ENCODE measurements at regions not wholly inside any gene's neighbourhood (a gene's known extent, or its start where the extent isn't known, plus 50 kb on each side); places are given as distances from the start of the nearest gene placed in this dataset.

DNA sequence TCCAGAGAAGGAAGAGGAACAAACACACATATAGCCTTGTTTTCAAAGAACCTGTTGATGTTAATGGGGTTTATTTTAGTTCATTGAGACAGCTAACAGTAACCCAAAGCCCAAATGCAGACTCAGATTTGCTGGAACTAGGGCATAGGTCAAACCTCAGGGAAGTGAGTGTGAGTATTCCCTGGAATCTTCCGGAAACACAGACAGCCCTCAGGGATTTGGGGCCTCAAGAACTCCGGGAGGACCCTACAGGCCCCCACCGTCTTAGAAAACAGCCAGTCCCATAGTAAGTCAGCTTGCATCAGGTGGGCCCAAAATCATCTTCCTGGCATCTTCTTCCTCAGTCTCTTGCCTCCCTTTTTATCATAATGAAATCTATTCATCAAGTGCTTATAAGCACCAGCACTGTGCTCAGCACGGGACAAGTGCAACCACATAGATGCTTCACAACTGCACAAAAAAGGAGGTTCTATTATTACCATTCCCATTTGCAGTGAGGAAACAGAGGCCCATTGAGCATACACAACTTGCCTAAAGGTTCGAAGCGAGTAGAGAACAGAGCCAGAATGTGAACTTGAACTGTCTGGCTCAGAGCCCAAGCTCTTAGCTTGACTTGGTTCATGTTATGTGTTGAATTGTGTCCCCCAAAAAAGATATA is 50.2 kb upstream of the BCL11A start:
- no peak for DNase-seq

DNA sequence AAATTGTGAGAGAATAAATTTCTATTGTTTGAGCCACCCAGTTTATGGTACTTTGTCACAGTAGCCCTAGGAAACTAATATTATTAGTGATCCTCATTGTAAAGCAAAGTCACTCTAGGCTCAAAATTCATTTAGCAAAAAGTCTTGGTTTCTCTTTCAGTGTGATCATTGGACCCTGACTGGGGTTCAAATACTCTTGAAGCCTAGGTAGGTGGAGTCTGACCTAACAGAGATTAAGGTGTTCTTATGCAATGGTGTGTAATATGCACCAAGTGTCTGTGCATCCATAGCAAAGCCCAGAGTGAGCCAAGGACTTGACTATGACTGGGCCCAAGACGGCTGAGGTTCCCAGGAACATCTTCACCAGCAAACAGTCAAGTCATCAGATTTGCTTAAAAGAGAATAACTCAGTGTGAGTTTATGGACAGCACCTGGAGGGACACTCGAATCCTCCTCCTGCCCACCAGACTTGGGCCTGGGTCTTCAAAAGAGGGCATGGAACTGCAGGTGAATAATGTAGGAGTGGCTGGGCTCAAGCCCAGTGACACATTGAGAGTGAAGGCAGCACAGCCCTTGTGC is 51.1 kb upstream of the BCL11A start:
- no peak for DNase-seq

DNA sequence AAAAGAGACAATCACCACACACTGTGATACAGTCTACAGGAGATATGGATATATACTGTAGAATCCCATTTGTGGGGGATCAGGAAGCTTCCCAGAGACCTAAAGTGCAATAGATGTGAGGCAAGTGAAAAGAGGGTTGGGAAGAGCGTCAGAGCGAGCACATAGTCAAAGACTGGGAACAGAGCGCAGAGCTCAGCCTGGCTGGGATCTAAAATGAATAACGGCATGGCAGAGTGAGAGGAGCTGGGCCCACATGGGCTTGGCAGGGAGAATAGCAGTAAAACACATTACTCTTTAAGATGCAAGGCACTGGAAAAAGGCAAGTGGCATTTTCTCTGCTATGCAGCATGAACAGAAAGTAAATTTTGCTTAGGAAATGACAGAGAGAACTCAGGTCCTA is 52.4 kb upstream of the BCL11A start:
- DNase-seq: no peak

DNA sequence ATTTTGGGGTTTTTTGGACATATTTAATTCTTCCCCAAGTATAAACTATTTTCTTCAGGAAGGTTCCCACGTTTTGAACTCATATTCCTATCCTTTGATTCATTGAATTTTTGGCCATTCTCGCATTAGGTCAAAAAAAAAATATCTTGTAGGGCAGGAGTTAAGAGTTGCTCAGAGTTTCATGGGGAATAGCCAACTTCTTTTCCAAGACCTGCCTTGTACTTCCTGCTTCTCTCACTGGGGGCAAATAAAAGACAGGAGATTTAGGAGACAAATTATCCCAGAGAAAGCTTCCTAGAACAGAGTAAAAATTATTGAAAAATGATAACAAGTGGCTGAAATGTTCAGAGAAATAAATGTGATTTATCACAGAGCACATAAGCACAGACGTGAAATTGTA is 55.2 kb upstream of the BCL11A start:
- DNase-seq: no peak

DNA sequence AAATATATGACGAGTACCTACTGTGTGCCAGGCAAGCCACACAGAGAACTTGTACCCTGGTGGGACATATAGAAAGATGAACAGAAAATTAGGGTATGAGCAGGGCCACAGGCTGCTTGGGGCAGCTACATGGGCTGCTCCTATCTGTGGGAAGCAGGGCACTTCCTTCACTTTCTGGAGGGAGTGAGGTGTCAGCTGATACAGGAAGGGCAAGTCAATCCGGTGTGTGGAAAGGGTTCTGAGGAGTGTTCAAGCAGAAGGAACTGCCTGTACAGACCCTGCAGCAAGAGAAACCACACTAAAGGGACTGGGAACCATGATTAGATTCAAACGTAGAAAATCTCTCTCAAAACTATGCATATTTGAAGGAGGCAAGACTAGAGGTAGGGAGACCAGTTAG is 58.6 kb upstream of the BCL11A start:
- no peak for DNase-seq

DNA sequence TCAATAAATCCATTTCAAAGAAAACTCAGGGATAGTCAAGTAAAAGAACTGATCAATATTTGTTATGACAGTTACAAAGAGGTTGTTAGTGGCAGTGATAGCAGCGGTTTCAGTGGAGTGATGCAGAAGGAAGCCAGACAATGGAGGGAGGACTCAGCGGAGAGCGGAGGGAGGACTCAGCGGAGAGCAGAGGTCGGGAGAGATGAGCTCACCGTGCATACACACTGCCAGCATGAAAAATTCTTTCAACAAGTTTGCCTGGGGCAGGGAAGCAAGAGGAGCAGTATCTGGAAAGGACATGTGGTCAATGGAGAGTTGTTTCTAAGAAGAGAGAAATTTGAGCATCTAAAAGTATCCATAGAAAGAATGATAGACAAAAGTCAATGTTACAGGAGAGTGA is 60.9 kb upstream of the BCL11A start:
- no peak for DNase-seq

GRCh38 chr2:60621688-60622429 is 68.4 kb upstream of the BCL11A start:
- no peak for DNase-seq

GRCh38 chr2:60623040-60623439 is 69.6 kb upstream of the BCL11A start:
- no peak for DNase-seq

DNA sequence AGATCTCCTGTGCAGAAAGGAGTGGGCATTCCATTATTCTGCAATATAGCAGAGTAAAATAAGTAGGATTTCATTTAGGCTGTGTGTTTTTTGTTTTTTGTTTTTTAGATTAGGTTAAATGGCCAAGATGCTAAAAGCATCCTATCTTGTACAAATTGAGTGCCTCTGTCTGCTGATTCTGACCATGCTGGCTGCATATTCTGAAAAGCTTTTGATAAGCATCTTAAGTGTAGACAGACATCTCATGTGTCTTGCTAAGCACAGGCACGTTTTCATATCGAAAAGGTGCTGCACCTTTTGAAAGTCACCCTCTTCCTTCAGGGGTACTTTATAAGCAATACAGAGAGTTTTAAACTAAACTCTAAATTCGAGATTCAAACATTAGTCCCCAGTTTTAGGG is 74.0 kb upstream of the BCL11A start:
- no peak for DNase-seq

GRCh38 chr2:60628026-60628425 is 74.6 kb upstream of the BCL11A start:
- no peak for DNase-seq

GRCh38 chr2:60628615-60629304 is 75.3 kb upstream of the BCL11A start:
- no peak for DNase-seq

DNA sequence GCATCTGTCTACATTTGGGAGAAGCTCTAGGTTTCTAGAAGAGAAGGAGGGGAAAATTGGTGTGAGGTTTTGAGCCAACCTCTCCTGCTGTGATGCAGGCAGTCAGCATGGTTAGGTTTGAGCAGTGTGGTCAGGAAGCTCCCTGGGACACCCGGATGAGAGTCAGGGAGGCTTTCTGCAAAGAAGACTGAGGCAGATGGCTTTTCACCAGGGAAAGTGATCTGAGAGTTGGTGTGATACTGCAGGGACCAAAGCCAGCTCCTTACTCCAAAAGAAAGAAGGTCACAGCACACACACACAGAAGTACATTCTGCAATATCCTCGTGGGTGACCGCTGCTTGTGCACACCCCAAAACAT is 75.8 kb upstream of the BCL11A start:
- no peak for DNase-seq

- no peak for DNase-seq
These were observed 76.4 kb upstream of the BCL11A start for GRCh38 chr2:60629801-60630385.

DNA sequence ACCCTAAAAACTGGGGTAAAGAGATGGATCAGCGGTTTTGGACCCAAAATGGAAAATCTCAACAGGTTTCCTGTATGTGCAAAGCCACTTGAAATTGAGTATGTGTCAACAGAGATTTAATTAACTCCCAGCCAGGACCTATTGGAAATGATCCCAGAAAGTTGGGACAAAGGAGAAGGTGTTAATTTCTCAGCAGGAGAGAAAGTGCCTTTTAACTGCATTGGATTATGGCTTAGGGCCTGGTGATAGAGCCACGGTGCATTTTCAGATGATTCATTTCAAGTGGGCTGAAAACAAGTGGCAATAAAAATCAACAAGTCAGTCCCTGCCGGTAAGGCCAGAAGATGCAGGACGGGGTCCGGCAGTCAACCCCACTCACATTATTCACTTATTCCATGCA is 80.2 kb upstream of the BCL11A start:
- peak; percentile 86 for DNase-seq

DNA sequence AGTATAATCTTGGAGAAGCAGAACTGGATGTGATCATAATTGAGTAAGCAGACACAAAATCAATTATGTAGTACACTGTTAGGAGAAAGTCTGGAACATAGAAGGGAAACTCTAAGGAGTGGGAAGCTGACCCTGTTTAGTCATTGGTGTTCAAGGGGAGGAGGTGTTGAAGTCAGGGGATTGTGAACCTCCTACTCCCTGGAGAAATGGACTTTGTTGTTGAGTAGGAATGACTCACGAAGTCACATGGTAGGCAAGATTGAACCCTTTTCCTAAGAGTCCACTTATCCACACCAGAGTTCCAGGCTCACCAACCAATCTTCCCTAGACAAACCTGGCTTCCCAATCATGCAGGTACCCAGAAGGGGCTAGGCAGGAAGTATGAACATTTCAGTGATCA is 81.0 kb upstream of the BCL11A start:
- DNase-seq: no peak

- DNase-seq: no peak
These were observed 88.6 kb upstream of the BCL11A start for GRCh38 chr2:60641811-60642788.

GRCh38 chr2:60643747-60644146 is 90.3 kb upstream of the BCL11A start:
- DNase-seq: no peak

GRCh38 chr2:60644951-60645350 is 91.5 kb upstream of the BCL11A start:
- DNase-seq: no peak

- DNase-seq: no peak
These were observed 94.7 kb upstream of the BCL11A start for GRCh38 chr2:60648191-60648590.

DNA sequence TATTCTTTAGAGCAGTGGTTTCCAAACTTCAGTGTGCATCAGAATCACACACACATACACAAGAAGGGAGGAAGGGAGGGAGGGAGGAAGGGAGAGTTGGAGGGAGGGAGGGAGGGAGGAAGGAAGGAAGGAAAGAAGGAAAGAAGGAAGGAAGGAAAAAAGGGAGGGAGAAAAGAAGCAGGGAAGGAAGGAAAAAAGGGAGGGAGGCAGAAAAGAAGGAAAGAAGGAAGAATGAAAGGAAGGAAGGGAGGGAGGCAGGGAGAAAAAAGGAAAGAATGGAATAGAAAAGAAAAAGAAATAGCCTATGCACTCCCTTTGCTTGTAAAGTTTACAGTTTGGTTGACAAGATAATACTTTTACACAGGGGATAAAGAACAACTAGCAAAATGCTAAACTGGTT is 96.3 kb upstream of the BCL11A start:
- DNase-seq: no peak

DNA sequence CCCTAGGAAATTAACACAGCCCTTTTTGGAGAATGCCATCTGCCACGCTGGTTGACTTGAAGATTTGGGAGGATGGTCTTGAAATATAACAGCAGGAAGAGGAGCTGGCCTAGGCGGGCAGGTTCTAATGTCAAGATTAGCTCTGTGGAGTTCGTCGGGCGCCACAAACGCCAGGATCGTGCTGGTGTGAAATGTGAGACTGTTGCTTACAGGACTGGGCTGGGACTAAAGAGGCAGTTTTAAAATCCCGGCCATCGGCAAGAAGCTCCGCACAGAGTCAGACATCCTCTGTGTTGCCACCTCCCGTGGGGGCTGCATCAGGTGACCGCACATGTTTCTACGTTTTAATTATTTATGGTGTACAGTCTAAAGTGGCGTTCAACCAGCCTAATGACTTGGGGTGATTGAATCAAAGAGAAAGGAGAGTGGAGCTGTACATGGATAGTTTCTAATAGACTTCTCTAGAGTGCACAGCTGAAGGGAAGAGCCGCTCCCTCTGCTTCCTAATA is 99.4 kb upstream of the BCL11A start:
- no peak for DNase-seq

DNA sequence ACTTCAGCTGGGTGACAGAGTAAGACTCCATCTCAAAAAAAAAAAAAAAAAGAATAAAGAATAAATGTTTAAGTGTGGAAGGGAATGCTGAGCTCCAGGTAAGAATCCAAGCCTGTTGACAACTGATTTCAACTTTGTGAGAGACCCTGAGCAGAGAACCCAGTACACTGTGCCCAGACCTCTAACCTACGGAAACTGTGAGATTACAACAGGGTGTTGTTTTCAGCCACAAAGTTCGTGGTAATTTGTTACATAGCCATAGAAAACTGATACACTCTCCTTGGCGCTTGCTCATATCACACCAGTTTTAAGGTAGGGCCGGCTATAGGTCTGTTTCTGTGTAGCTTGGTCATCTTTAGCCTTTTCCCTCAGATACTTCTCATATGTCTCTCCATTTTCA is 98.4 kb upstream of the PAPOLG start:
- no peak for DNase-seq

All from NCI-H2107 (cell line).